ENCODE measurements at regions not wholly inside any gene's neighbourhood (a gene's known extent, or its start where the extent isn't known, plus 50 kb on each side); places are given as distances from the start of the nearest gene placed in this dataset.

GRCh38 chr5:164998590-164998989 lies 1493.2 kb downstream of the MAT2B start:
- TF ChIP-seq CTCF (optimal IDR thresholded peaks at IDR 0.05 in 1 of 3, IDR thresholded peaks at IDR 0.05 in 1 of 3, conservative IDR thresholded peaks at IDR 0.05 in 1 of 3; ENCODE audit: extremely low read depth in 1 of 3, insufficient read depth in 2 of 3, low read length in 3 of 3), result no peak
- no peak for TF ChIP-seq EZH2 (IDR thresholded peaks at IDR 0.05; ENCODE audit: low read length)

All from keratinocyte (primary cell).